ENCODE measurements at regions not wholly inside any gene's neighbourhood (a gene's known extent, or its start where the extent isn't known, plus 50 kb on each side); places are given as distances from the start of the nearest gene placed in this dataset.

DNA sequence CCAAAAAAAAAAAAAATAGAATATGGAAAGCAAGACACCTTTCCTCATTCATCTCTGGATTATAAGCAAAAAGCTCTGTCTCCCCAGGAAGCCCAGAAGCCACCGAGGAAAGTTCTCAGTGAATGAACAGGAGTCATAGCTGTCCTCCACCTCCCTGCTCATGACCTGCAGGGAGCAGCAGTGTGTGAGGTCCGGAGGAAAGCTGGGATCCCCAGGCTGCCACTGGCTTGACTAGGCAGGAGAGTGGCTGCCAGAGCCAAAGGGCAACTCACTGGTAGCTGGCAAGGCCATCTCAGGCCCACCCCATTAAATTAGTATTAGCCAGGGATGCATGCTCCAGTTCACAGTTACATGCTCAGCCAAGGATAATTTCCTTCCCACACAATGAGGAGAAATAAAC, 191.6 kb upstream of the STT3B start:
- TF ChIP-seq, protein P1, sequence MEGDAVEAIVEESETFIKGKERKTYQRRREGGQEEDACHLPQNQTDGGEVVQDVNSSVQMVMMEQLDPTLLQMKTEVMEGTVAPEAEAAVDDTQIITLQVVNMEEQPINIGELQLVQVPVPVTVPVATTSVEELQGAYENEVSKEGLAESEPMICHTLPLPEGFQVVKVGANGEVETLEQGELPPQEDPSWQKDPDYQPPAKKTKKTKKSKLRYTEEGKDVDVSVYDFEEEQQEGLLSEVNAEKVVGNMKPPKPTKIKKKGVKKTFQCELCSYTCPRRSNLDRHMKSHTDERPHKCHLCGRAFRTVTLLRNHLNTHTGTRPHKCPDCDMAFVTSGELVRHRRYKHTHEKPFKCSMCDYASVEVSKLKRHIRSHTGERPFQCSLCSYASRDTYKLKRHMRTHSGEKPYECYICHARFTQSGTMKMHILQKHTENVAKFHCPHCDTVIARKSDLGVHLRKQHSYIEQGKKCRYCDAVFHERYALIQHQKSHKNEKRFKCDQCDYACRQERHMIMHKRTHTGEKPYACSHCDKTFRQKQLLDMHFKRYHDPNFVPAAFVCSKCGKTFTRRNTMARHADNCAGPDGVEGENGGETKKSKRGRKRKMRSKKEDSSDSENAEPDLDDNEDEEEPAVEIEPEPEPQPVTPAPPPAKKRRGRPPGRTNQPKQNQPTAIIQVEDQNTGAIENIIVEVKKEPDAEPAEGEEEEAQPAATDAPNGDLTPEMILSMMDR (IDR thresholded peaks at IDR 0.05; ENCODE audit: extremely low read depth in 1 of 2, insufficient read depth in 1 of 2, low read depth in 1 of 2, low read length in 2 of 2), result no peak
- TF ChIP-seq POLR2A (IDR thresholded peaks at IDR 0.05; ENCODE audit: low read depth, low read length), result no peak
- no peak for TF ChIP-seq MYC (IDR thresholded peaks at IDR 0.05; ENCODE audit: low read depth, low read length)
- TF ChIP-seq, protein P2, sequence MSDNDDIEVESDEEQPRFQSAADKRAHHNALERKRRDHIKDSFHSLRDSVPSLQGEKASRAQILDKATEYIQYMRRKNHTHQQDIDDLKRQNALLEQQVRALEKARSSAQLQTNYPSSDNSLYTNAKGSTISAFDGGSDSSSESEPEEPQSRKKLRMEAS (IDR thresholded peaks at IDR 0.05; ENCODE audit: insufficient read depth, insufficient read length), result no peak
- TF ChIP-seq POLR2AphosphoS5 (IDR thresholded peaks at IDR 0.05; ENCODE audit: insufficient read depth, low read depth, low read length), result no peak
- TF ChIP-seq EZH2 (IDR thresholded peaks at IDR 0.05; ENCODE audit: borderline replicate concordance, low read depth, low read length, severe bottlenecking), result no peak

All from endothelial cell of umbilical vein (primary cell).